ENCODE measurements at regions not wholly inside any gene's neighbourhood (a gene's known extent, or its start where the extent isn't known, plus 50 kb on each side); places are given as distances from the start of the nearest gene placed in this dataset.

DNA sequence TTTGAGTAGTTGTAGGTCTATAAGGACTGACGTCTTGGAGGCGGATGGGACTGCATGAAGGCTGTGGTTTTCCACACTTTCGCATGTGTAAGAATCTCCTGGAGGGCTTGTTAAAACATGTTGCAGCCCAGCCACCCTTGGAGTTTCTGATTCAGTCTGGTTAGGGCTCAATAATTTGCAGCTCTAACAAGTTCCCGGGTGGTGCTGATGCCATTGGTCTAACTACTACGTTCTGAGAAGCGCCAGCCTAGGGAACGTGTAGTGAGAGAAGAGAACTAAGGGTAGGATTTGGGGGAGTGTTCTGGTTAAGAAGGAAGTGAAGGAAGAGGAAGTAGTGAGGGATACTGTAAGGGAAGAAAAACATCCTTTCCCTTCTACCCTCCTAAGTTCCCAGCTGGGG lies 138.9 kb downstream of the LARP7 start:
- CTCF ChIA-PET = no interaction called here

DNA sequence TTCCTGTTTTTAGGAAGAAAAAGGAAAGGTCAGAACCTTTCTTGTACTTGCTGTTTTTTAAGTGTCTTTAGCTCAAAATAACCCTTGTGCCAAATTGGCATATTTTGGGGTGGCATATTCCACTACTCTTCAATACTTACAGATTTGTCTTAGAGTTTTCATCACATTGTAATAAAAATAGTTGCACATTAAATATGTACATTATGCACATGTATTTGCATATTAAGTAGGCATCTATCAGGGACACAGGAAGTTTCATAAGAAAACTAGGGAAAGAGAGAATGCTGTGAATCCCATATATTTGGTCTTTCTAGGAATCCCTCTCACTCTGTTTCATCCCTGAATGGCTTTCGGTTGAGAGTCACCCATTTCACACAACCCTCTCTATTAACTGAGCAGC lies 139.6 kb downstream of the LARP7 start:
- no peak for DNase-seq
- Histone ChIP-seq H3K9ac (ENCODE audit: low read length) (no peak overlapping the region), H3K4me3 (ENCODE audit: low read length) (no peak overlapping the region), H3K4me2 (ENCODE audit: low read length) (no peak overlapping the region), H4K20me1 (ENCODE audit: low read length) (no peaks in the 10 kb centered on the region), H3K27me3 (ENCODE audit: low read length) (no peaks in the 10 kb centered on the region), H3K79me2 (ENCODE audit: low read length) (no peaks in the 10 kb centered on the region), H3F3A (ENCODE audit: low read length, unreplicated experiment) (no peaks in the 10 kb centered on the region), H3K36me3 (ENCODE audit: low read depth, low read length) (no peaks in the 10 kb centered on the region), H3K27ac (ENCODE audit: low read length) (no peak overlapping the region), H3K4me1 (ENCODE audit: insufficient read depth, low read length) (no peaks in the 10 kb centered on the region), H3K9me3 (ENCODE audit: low read length) (no peaks in the 10 kb centered on the region), H3K9me2 (replicated peaks; ENCODE audit: low read length) (no peaks in the 10 kb centered on the region), H2AFZ (ENCODE audit: low read length) (no peak overlapping the region)
- BruUV-seq (replicated peaks) = no TSS peak
- ChIA-PET CTCF (no interaction called here), POLR2A (ENCODE audit: unreplicated experiment) (no interaction called here)
- intact Hi-C loops (cut with micrococcal nuclease) = no loop called here
- no peak for ATAC-seq
- no peak for TF ChIP-seq EZH2phosphoT487 (IDR thresholded peaks at IDR 0.05; ENCODE audit: borderline replicate concordance, low read length)
- no peak for TF ChIP-seq EZH2 (IDR thresholded peaks at IDR 0.05; ENCODE audit: low read length, unreplicated experiment)
- TF ChIP-seq, protein P1, sequence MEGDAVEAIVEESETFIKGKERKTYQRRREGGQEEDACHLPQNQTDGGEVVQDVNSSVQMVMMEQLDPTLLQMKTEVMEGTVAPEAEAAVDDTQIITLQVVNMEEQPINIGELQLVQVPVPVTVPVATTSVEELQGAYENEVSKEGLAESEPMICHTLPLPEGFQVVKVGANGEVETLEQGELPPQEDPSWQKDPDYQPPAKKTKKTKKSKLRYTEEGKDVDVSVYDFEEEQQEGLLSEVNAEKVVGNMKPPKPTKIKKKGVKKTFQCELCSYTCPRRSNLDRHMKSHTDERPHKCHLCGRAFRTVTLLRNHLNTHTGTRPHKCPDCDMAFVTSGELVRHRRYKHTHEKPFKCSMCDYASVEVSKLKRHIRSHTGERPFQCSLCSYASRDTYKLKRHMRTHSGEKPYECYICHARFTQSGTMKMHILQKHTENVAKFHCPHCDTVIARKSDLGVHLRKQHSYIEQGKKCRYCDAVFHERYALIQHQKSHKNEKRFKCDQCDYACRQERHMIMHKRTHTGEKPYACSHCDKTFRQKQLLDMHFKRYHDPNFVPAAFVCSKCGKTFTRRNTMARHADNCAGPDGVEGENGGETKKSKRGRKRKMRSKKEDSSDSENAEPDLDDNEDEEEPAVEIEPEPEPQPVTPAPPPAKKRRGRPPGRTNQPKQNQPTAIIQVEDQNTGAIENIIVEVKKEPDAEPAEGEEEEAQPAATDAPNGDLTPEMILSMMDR (conservative IDR thresholded peaks at IDR 0.05; ENCODE audit: low read depth, low read length) = no peak

More for the DNA sequence above, 138.9 kb downstream of the LARP7 start:
- TF ChIP-seq EZH2 (IDR thresholded peaks at IDR 0.05; ENCODE audit: low read length, unreplicated experiment) = no peak
- TF ChIP-seq, protein P1 (conservative IDR thresholded peaks at IDR 0.05; ENCODE audit: low read depth, low read length) = no peak
- TF ChIP-seq EZH2phosphoT487 (IDR thresholded peaks at IDR 0.05; ENCODE audit: borderline replicate concordance, low read length) = no peak
- no peak overlapping the region for H3K9ac ChIP-seq (ENCODE audit: low read length)
- no peaks in the 10 kb centered on the region for H3K4me1 ChIP-seq (ENCODE audit: insufficient read depth, low read length)
- no peaks in the 10 kb centered on the region for H3K9me3 ChIP-seq (ENCODE audit: low read length)
- no peaks in the 10 kb centered on the region for H3K36me3 ChIP-seq (ENCODE audit: low read depth, low read length)
- no peak for ATAC-seq
- BruUV-seq (replicated peaks) = no TSS peak
- H4K20me1 ChIP-seq (ENCODE audit: low read length) = no peaks in the 10 kb centered on the region
- no peak overlapping the region for H2AFZ ChIP-seq (ENCODE audit: low read length)
- H3F3A ChIP-seq (ENCODE audit: low read length, unreplicated experiment) = no peaks in the 10 kb centered on the region
- no peak for DNase-seq
- no peak overlapping the region for H3K4me3 ChIP-seq (ENCODE audit: low read length)
- POLR2A ChIA-PET (ENCODE audit: unreplicated experiment) = no interaction called here
- H3K27ac ChIP-seq (ENCODE audit: low read length) = no peak overlapping the region
- H3K9me2 ChIP-seq (replicated peaks; ENCODE audit: low read length) = no peaks in the 10 kb centered on the region
- intact Hi-C loops (cut with micrococcal nuclease) = no loop called here
- no peaks in the 10 kb centered on the region for H3K27me3 ChIP-seq (ENCODE audit: low read length)
- H3K4me2 ChIP-seq (ENCODE audit: low read length) = no peak overlapping the region
- H3K79me2 ChIP-seq (ENCODE audit: low read length) = no peaks in the 10 kb centered on the region

DNA sequence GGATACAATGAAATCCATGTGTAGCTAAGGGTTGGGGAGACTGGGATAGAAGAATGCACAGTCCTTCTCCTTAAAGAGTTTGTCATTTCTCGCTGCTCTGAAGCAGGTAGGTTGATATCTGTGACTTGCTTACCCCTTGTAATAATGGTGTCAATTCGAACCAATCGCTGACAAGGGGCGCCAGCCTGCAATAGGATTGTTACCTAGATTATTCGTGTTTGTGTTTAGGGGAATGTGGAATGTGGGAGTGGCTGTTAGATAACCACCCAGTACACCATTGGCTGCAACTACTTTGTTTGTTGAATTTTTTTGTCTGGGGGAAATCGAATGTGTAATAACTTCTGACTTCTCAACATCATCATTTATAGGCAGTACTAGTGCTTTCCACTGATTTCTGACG lies 141.6 kb downstream of the LARP7 start:
- Histone ChIP-seq H3F3A (ENCODE audit: low read length, unreplicated experiment) (no peaks in the 10 kb centered on the region), H4K20me1 (ENCODE audit: low read length) (no peaks in the 10 kb centered on the region), H3K9me3 (ENCODE audit: low read length) (no peaks in the 10 kb centered on the region), H2AFZ (ENCODE audit: low read length) (no peak overlapping the region), H3K4me1 (ENCODE audit: insufficient read depth, low read length) (no peaks in the 10 kb centered on the region), H3K36me3 (ENCODE audit: low read depth, low read length) (no peaks in the 10 kb centered on the region), H3K27me3 (ENCODE audit: low read length) (no peaks in the 10 kb centered on the region), H3K9ac (ENCODE audit: low read length) (no peak overlapping the region), H3K79me2 (ENCODE audit: low read length) (no peaks in the 10 kb centered on the region), H3K27ac (ENCODE audit: low read length) (no peak overlapping the region), H3K4me3 (ENCODE audit: low read length) (no peak overlapping the region), H3K4me2 (ENCODE audit: low read length) (no peak overlapping the region), H3K9me2 (replicated peaks; ENCODE audit: low read length) (no peaks in the 10 kb centered on the region)
- ChIA-PET CTCF (no interaction called here), POLR2A (ENCODE audit: unreplicated experiment) (no interaction called here)
- ATAC-seq = no peak
- DNase-seq = no peak
- intact Hi-C loops (cut with micrococcal nuclease) = no loop called here
- TF ChIP-seq EZH2 (IDR thresholded peaks at IDR 0.05; ENCODE audit: low read length, unreplicated experiment) (no peak), EZH2phosphoT487 (IDR thresholded peaks at IDR 0.05; ENCODE audit: borderline replicate concordance, low read length) (no peak)
- TF ChIP-seq, protein P1 (conservative IDR thresholded peaks at IDR 0.05; ENCODE audit: low read depth, low read length) = no peak
- no TSS peak for BruUV-seq (replicated peaks)

Data from PC-3 (cell line).